ENCODE measurements at regions not wholly inside any gene's neighbourhood (a gene's known extent, or its start where the extent isn't known, plus 50 kb on each side); places are given as distances from the start of the nearest gene placed in this dataset.

GRCh38 chr22:46054091-46055073, 77.4 kb upstream of the WNT7B start:
- DNase-seq (ENCODE audit: low spot score), result peak; percentile 91

- DNase-seq (ENCODE audit: low spot score), result no peak
Measured at GRCh38 chr22:46055181-46055875, 78.4 kb upstream of the WNT7B start.

- peak; percentile 96 for DNase-seq (ENCODE audit: low spot score)
Measured at GRCh38 chr22:46055911-46056545, 79.1 kb upstream of the WNT7B start.

- no peak for DNase-seq (ENCODE audit: low spot score)
Measured at GRCh38 chr22:46056546-46057245, 79.7 kb upstream of the WNT7B start.

GRCh38 chr22:46057246-46058090, 80.5 kb upstream of the WNT7B start:
- DNase-seq (ENCODE audit: low spot score), result no peak

GRCh38 chr22:46058091-46058420, 81.1 kb upstream of the WNT7B start:
- DNase-seq (ENCODE audit: low spot score), result no peak

- no peak for DNase-seq (ENCODE audit: low spot score)
Measured at GRCh38 chr22:46058591-46059519, 81.9 kb upstream of the WNT7B start.

- DNase-seq (ENCODE audit: low spot score), result no peak
Measured at GRCh38 chr22:46060292-46061123, 83.5 kb upstream of the WNT7B start.

- no peak for DNase-seq (ENCODE audit: low spot score)
Measured at GRCh38 chr22:46061124-46061500, 84.2 kb upstream of the WNT7B start.

GRCh38 chr22:46061501-46062231, 84.7 kb upstream of the WNT7B start:
- no peak for DNase-seq (ENCODE audit: low spot score)

GRCh38 chr22:46062232-46062615, 85.3 kb upstream of the WNT7B start:
- no peak for DNase-seq (ENCODE audit: low spot score)

- no peak for DNase-seq (ENCODE audit: low spot score)
Measured at GRCh38 chr22:46062971-46063631, 86.1 kb upstream of the WNT7B start.

GRCh38 chr22:46063846-46064227, 86.5 kb upstream of the PPARA start:
- DNase-seq (ENCODE audit: low spot score), result no peak

GRCh38 chr22:46064228-46064965, 85.9 kb upstream of the PPARA start:
- no peak for DNase-seq (ENCODE audit: low spot score)

GRCh38 chr22:46064966-46065666, 85.2 kb upstream of the PPARA start:
- no peak for DNase-seq (ENCODE audit: low spot score)

GRCh38 chr22:46065691-46066454, 84.5 kb upstream of the PPARA start:
- DNase-seq (ENCODE audit: low spot score), result no peak

All from putamen (tissue), 1 donor.